GM12878 (cell line): ENCODE measurements at regions not wholly inside any gene's neighbourhood (a gene's known extent, or its start where the extent isn't known, plus 50 kb on each side); places are given as distances from the start of the nearest gene placed in this dataset.

Source experiments
- BMI1 ChIP-seq: fragments of 450-650 bp; IDR thresholded peaks from 2 replicates; pipeline ENCODE4 v1.6.1; 2016; ENCODE audit warnings: mild to moderate bottlenecking, moderate library complexity, borderline replicate concordance
- CEBPB ChIP-seq, 2 experiments: fragments of 150-350 bp in 1 of 2; IDR thresholded peaks; 2 replicates each; pipeline ENCODE4 v1.6.1; 2012 to 2014; ENCODE audit warnings: low read depth in 2 of 2, low read length in 2 of 2, borderline replicate concordance in 1 of 2, inconsistent platforms in 1 of 2
- CUX1 ChIP-seq: IDR thresholded peaks from 2 replicates; pipeline ENCODE4 v1.6.1; 2012; ENCODE audit warnings: improper control_type of control experiment, low read depth, low read length; ENCODE audit not compliant: insufficient replicate concordance
- JUNB ChIP-seq: IDR thresholded peaks from 2 replicates; pipeline ENCODE4 v1.6.1; 2016; ENCODE audit warnings: antibody characterized with exemption, mild to moderate bottlenecking
- JUND ChIP-seq: IDR thresholded peaks from 2 replicates; pipeline ENCODE4 v1.6.1; 2012; ENCODE audit warnings: low read depth, mild to moderate bottlenecking, low read length, improper control_type of control experiment, moderate library complexity
- MEF2A ChIP-seq: IDR thresholded peaks from 2 replicates; pipeline ENCODE4 v1.6.1; 2011; ENCODE audit warnings: low read depth, mild to moderate bottlenecking, low read length, moderate library complexity; ENCODE audit not compliant: insufficient read depth
- PML ChIP-seq: IDR thresholded peaks from 2 replicates; pipeline ENCODE4 v1.6.1; 2012; ENCODE audit warnings: low read length, inconsistent platforms
- ZNF217 ChIP-seq: fragments of 450-650 bp; IDR thresholded peaks from 2 replicates; pipeline ENCODE4 v1.6.1; 2017; ENCODE audit warnings: antibody characterized with exemption, mild to moderate bottlenecking
- TF ChIP-seq, protein P1 (sequence below): IDR thresholded peaks from 2 replicates; pipeline ENCODE4 v1.6.1; 2011; ENCODE audit warnings: mild to moderate bottlenecking, low read depth, low read length, moderate library complexity; ENCODE audit not compliant: insufficient replicate concordance

DNA sequence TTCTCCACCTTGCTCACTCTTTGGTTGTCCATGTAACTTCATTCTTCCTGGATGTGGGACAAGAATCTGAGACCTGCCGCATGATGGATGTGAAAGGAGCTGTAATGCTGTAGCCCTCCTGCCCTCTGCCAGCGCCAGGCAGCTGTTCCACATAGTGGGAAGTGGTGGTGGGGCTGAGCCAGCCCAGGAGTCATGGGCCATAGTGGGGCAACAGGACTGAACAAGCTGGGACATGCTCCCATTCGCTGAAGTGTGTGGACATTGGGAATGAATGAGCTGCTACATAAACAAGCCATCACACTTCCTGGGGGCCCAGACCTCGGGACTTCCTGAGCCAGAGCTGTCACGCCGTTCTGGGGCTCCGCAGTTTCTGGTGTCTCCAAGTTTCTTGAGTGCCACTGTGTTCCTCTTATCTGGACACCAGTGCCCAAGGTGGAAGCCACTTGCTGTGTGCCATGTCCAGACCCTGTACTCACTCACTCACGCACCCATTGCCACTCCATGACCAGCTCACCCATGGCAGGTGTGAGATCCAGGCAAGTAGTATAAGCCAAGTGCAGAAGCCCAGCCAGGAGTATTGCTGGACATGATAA is 624.3 kb upstream of the EPHA6 start (continued):
- TF ChIP-seq CUX1 (no peak), JUNB (no peak), PML (no peak), CEBPB (IDR thresholded peaks at IDR 0.05; ENCODE audit: borderline replicate concordance in 1 of 2, low read depth in 2 of 2, low read length in 2 of 2) (no peak), JUND (no peak), BMI1 (no peak), MEF2A (no peak), ZNF217 (no peak)
- TF ChIP-seq, protein P1, sequence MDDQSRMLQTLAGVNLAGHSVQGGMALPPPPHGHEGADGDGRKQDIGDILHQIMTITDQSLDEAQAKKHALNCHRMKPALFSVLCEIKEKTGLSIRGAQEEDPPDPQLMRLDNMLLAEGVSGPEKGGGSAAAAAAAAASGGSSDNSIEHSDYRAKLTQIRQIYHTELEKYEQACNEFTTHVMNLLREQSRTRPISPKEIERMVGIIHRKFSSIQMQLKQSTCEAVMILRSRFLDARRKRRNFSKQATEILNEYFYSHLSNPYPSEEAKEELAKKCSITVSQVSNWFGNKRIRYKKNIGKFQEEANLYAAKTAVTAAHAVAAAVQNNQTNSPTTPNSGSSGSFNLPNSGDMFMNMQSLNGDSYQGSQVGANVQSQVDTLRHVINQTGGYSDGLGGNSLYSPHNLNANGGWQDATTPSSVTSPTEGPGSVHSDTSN, result no peak
- TF ChIP-seq, all 136 proteins: peak for 0
